ENCODE measurements at regions not wholly inside any gene's neighbourhood (a gene's known extent, or its start where the extent isn't known, plus 50 kb on each side); places are given as distances from the start of the nearest gene placed in this dataset.

GRCh38 chr9:94504358-94504757 lies 50.5 kb upstream of the PCAT7 start:
- DNase-seq (ENCODE audit: low read depth): no peak
- H3K4me3 ChIP-seq (ENCODE audit: control insufficient read depth, low read depth, low read length): no peak overlapping the region
- TF ChIP-seq CTCF (conservative IDR thresholded peaks at IDR 0.05; ENCODE audit: control insufficient read depth, insufficient read depth, low read depth, low read length): no peak
